H9 (cell line): ENCODE measurements at regions not wholly inside any gene's neighbourhood (a gene's known extent, or its start where the extent isn't known, plus 50 kb on each side); places are given as distances from the start of the nearest gene placed in this dataset.

Experiments used
- DNase-seq: peaks from one replicate; pipeline ENCODE4 v3.0.0-alpha.2; 2017
- H2AFZ ChIP-seq: one replicate; pipeline ENCODE4 v1.6.1; 2013; ENCODE audit warnings: mild to moderate bottlenecking, low read length, control low read depth, moderate library complexity
- H2AK5ac ChIP-seq: 2 replicates; pipeline ENCODE4 v1.6.1; 2013; ENCODE audit warnings: low read length, control low read depth, mixed read lengths; ENCODE audit not compliant: insufficient read length
- H2BK120ac ChIP-seq: one replicate; pipeline ENCODE4 v1.6.1; 2013; ENCODE audit warnings: low read depth, mild to moderate bottlenecking, low read length, control low read depth, inconsistent platforms; ENCODE audit not compliant: poor library complexity, severe bottlenecking
- H2BK12ac ChIP-seq: 2 replicates; pipeline ENCODE4 v1.6.1; 2013; ENCODE audit warnings: low read length, control low read depth, mixed read lengths, low read depth; ENCODE audit not compliant: insufficient read length
- H2BK15ac ChIP-seq: 2 replicates; pipeline ENCODE4 v1.6.1; 2013; ENCODE audit warnings: low read depth, low read length, control low read depth
- H2BK20ac ChIP-seq: one replicate; pipeline ENCODE4 v1.6.1; 2013; ENCODE audit warnings: low read depth, mild to moderate bottlenecking, low read length, control low read depth, inconsistent platforms; ENCODE audit not compliant: poor library complexity, severe bottlenecking
- H2BK5ac ChIP-seq: 2 replicates; pipeline ENCODE4 v1.6.1; 2013; ENCODE audit warnings: low read length, control low read depth, mixed read lengths; ENCODE audit not compliant: insufficient read length
- H3K14ac ChIP-seq: 2 replicates; pipeline ENCODE4 v1.6.1; 2013; ENCODE audit warnings: low read length, control low read depth; ENCODE audit not compliant: insufficient read depth
- H3K18ac ChIP-seq: 2 replicates; pipeline ENCODE4 v1.6.1; 2013; ENCODE audit warnings: low read depth, mild to moderate bottlenecking, mixed read lengths, low read length, control low read depth; ENCODE audit not compliant: insufficient read length
- H3K23ac ChIP-seq: 2 replicates; pipeline ENCODE4 v1.6.1; 2013; ENCODE audit warnings: low read length, control low read depth, mixed read lengths, low read depth; ENCODE audit not compliant: insufficient read length
- H3K23me2 ChIP-seq: 2 replicates; pipeline ENCODE4 v1.6.1; 2013; ENCODE audit warnings: low read depth, mild to moderate bottlenecking, mixed read lengths, low read length, control low read depth; ENCODE audit not compliant: insufficient read length, poor library complexity, severe bottlenecking
- H3K27ac ChIP-seq: 2 replicates; pipeline ENCODE4 v1.5.1; 2013; ENCODE audit warnings: low read length, control low read depth, mixed read lengths, low read depth; ENCODE audit not compliant: insufficient read length
- H3K27me3 ChIP-seq: 2 replicates; pipeline ENCODE4 v1.6.1; 2013; ENCODE audit warnings: low read length, control low read depth, inconsistent platforms; ENCODE audit not compliant: insufficient read depth
- H3K4ac ChIP-seq: 2 replicates; pipeline ENCODE4 v1.6.1; 2013; ENCODE audit warnings: low read depth, mild to moderate bottlenecking, control low read depth, inconsistent platforms, low read length, moderate library complexity
- H3K4me1 ChIP-seq: 2 replicates; pipeline ENCODE4 v1.6.1; 2013; ENCODE audit warnings: low read length, control low read depth, inconsistent platforms; ENCODE audit not compliant: insufficient read depth
- H3K4me2 ChIP-seq: 2 replicates; pipeline ENCODE4 v1.6.1; 2013; ENCODE audit warnings: low read length, control low read depth, mixed read lengths; ENCODE audit not compliant: insufficient read length, insufficient read depth
- H3K56ac ChIP-seq: 2 replicates; pipeline ENCODE4 v1.6.1; 2013; ENCODE audit warnings: low read depth, mild to moderate bottlenecking, mixed read lengths, low read length, control low read depth; ENCODE audit not compliant: insufficient read length
- H3K79me1 ChIP-seq: 2 replicates; pipeline ENCODE4 v1.6.1; 2013; ENCODE audit warnings: low read depth, mild to moderate bottlenecking, moderate library complexity, low read length, control low read depth, inconsistent platforms; ENCODE audit not compliant: insufficient read depth, poor library complexity, severe bottlenecking
- H3K79me2 ChIP-seq: 2 replicates; pipeline ENCODE4 v1.6.1; 2013; ENCODE audit warnings: low read length, control low read depth, inconsistent platforms; ENCODE audit not compliant: insufficient read depth
- H3K9ac ChIP-seq: 2 replicates; pipeline ENCODE4 v1.6.1; 2013; ENCODE audit warnings: low read length, control low read depth, mixed read lengths; ENCODE audit not compliant: insufficient read length; ENCODE audit errors: extremely low read depth
- H3K9me3 ChIP-seq: one replicate; pipeline ENCODE4 v1.6.1; 2013; ENCODE audit warnings: low read depth, low read length, inconsistent platforms; ENCODE audit not compliant: control insufficient read depth
- H3T11ph ChIP-seq: one replicate; pipeline ENCODE4 v1.6.1; 2013; ENCODE audit warnings: mild to moderate bottlenecking, low read length, control low read depth, inconsistent platforms
- H4K20me1 ChIP-seq: one replicate; pipeline ENCODE4 v1.6.1; 2013; ENCODE audit not compliant: control insufficient read depth, insufficient read length, insufficient read depth
- H4K5ac ChIP-seq: 2 replicates; pipeline ENCODE4 v1.6.1; 2013; ENCODE audit warnings: low read depth, mild to moderate bottlenecking, mixed read lengths, low read length, control low read depth; ENCODE audit not compliant: insufficient read length
- H4K8ac ChIP-seq: replicated peaks from 2 replicates; pipeline ENCODE4 v1.6.1; 2013; ENCODE audit warnings: low read length, control low read depth, mixed read lengths, low read depth; ENCODE audit not compliant: insufficient read length
- H4K91ac ChIP-seq: 2 replicates; pipeline ENCODE4 v1.6.1; 2013; ENCODE audit warnings: low read depth, mild to moderate bottlenecking, moderate library complexity, mixed read lengths, low read length, control low read depth; ENCODE audit not compliant: insufficient read length
- H3K27ac Mint-ChIP-seq, 3 experiments: 2 replicates in 2 of 3; 3 replicates in 1 of 3; pipeline ENCODE4 v1.8.0; 2020 to 2021; ENCODE audit warnings: mixed read lengths in 3 of 3, mild to moderate bottlenecking in 1 of 3, moderate library complexity in 1 of 3
- H3K27me3 Mint-ChIP-seq: 2 replicates; pipeline ENCODE4 v1.8.0; 2021; ENCODE audit warnings: low read depth, mild to moderate bottlenecking, moderate library complexity, mixed read lengths
- H3K36me3 Mint-ChIP-seq, 3 experiments: 2 replicates in 2 of 3; 3 replicates in 1 of 3; pipeline ENCODE4 v1.8.0; 2020 to 2021; ENCODE audit warnings: low read depth in 3 of 3, mixed read lengths in 3 of 3; ENCODE audit not compliant: insufficient read depth in 1 of 3
- H3K4me1 Mint-ChIP-seq, 2 experiments: 2 replicates each; pipeline ENCODE4 v1.8.0; 2020; ENCODE audit warnings: mixed read lengths in 2 of 2
- H3K4me3 Mint-ChIP-seq, 2 experiments: 2 replicates in 1 of 2; 3 replicates in 1 of 2; pipeline ENCODE4 v1.8.0; 2020 to 2021; ENCODE audit warnings: mild to moderate bottlenecking in 2 of 2, mixed read lengths in 2 of 2, moderate library complexity in 1 of 2
- H3K9me3 Mint-ChIP-seq, 2 experiments: 2 replicates in 1 of 2; 3 replicates in 1 of 2; pipeline ENCODE4 v1.8.0; 2020; ENCODE audit warnings: mild to moderate bottlenecking in 2 of 2, mixed read lengths in 2 of 2, moderate library complexity in 1 of 2
- CTCF ChIP-seq: fragments of 200-600 bp; sonication (generic); conservative IDR thresholded peaks from 3 replicates; pipeline ENCODE4 v1.8.0; 2021; ENCODE audit warnings: antibody characterized with exemption, mild to moderate bottlenecking

GRCh38 chr9:85108746-85109145, 439.2 kb downstream of the NTRK2 start:
- Histone ChIP-seq H3K18ac (no peak overlapping the region), H2BK12ac (no peak overlapping the region), H3K14ac (no peak overlapping the region), H4K20me1 (no peaks in the 10 kb centered on the region), H3K27me3 (no peaks in the 10 kb centered on the region), H2BK120ac (no peak overlapping the region), H3K4ac (no peak overlapping the region), H2AK5ac (no peak overlapping the region), H3K27ac (no peak overlapping the region), H3K9me3 (no peaks in the 10 kb centered on the region), H2AFZ (no peak overlapping the region), H3T11ph (no peak overlapping the region), H3K56ac (no peak overlapping the region), H3K23me2 (no peaks in the 10 kb centered on the region), H4K5ac (no peak overlapping the region), H3K79me1 (no peaks in the 10 kb centered on the region), H3K79me2 (no peaks in the 10 kb centered on the region), H3K23ac (no peak overlapping the region), H2BK15ac (no peak overlapping the region), H3K4me1 (no peaks in the 10 kb centered on the region), H3K4me2 (no peak overlapping the region), H4K8ac (no peak overlapping the region), H3K9ac (no peak overlapping the region), H2BK20ac (no peak overlapping the region), H4K91ac (no peak overlapping the region), H2BK5ac (no peak overlapping the region)
- TF ChIP-seq CTCF = no peak
- H3K27ac Mint-ChIP-seq = no peak overlapping the region
- H3K27me3 Mint-ChIP-seq = no peaks in the 10 kb centered on the region
- no peak overlapping the region for H3K4me3 Mint-ChIP-seq
- no peak for DNase-seq
- H3K9me3 Mint-ChIP-seq = no peaks in the 10 kb centered on the region
- no peaks in the 10 kb centered on the region for H3K36me3 Mint-ChIP-seq
- H3K4me1 Mint-ChIP-seq = no peaks in the 10 kb centered on the region; a peak in 1 of 4 replicates
